NCI-H748 (cell line): ENCODE measurements at regions not wholly inside any gene's neighbourhood (a gene's known extent, or its start where the extent isn't known, plus 50 kb on each side); places are given as distances from the start of the nearest gene placed in this dataset.
"Not testable (repeated sequence)": the region's sequence is repeated elsewhere in the genome, so short reads cannot be mapped to it uniquely, and the experiment has no call there.

Experiments
- DNase-seq: peaks from one replicate; lab custom pipeline; 2025; ENCODE audit not compliant: unreplicated experiment; lab: John Stamatoyannopoulos, UW

DNA sequence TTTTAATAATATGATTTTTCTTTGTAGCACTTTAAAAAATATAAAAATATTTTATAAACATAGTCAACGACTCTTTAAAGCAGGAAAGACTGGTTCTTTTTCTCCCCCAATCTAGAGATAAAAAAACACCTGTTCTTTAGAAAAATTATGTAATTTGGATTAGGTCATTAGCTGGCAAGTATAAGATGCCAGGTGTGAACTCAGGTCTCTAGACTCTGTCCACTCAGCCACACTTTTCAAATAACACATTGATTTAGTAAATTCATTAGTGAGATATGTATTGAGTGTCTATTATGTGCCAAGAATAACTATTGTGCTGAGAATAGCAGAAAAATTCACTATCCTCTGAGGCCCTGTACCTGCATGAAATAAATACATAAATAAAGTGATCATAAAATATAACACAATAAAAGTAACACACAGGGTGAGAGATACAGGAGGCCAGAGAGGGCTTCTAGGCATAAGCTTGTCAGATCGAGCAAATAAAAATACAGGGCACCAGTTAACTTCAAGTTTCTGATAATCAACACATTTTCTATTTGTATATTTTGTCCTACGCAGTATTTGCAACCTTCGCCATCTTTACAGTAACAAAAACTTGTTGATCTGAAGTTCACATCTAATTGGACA is 867.1 kb upstream of the GBE1 start:
- no peak for DNase-seq

- no peak for DNase-seq
Observed at GRCh38 chr3:82627733-82628132, 866.3 kb upstream of the GBE1 start.

- not testable (repeated sequence) for DNase-seq
Observed at GRCh38 chr3:82620744-82621143, 859.3 kb upstream of the GBE1 start.

DNA sequence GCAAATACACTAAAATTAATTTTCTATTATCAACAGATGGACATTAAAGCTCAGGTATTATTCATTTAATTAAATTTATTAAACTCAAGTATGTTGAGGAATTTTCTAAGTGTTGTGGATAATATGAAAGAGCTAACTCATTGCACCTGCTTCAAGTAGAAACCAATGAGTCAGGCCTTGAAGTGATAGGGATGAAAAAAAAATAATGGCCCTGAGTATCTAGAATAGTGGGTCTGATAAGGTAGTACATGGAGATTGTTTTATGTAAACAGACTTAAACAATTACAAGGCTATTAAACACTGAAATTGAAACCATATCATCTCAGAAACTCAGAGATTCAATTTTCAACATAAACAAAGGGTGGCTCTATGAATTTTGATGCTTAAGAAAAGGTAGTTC is 857.1 kb upstream of the GBE1 start:
- no peak for DNase-seq

DNA sequence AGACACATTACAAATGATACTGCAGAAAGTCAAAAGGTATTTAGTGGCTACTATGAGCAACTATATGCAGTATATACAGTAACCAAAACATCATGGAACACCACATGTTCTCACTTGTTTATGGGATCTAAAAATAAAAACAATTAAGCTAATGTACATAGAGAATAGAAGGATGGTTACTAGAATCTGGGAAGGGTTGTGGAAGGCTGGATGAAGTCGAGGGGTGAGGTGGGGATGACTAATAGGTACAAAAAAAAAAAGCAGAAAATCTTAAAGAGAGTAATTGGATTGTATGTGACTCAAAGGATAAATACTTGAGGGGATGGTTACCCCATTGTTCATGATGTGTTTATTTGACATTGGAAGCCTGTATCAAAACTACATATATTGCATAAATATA is 848.8 kb upstream of the GBE1 start:
- no peak for DNase-seq

DNA sequence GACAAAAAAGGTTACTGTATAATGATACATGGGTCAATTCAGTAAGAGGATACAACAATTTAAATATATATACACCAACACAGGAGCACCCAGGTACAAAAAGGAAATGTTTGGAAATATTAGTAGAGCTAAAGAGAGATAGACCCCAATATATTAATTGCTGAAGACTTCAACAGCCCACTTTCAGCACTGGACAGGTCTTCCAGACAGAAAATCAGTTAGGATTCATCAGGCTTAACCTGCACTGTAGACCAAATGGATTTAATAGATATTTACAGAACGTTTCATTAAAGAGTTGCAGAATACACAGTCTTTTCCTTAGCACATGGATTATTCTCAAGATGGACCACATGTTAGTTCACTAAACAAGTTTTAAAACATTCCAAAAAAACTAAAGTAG is 845.9 kb upstream of the GBE1 start:
- no peak for DNase-seq

GRCh38 chr3:82596805-82597204 is 835.4 kb upstream of the GBE1 start:
- DNase-seq, result peak; percentile 31

- DNase-seq, result no peak
Observed at GRCh38 chr3:82595530-82595929, 834.1 kb upstream of the GBE1 start.

DNA sequence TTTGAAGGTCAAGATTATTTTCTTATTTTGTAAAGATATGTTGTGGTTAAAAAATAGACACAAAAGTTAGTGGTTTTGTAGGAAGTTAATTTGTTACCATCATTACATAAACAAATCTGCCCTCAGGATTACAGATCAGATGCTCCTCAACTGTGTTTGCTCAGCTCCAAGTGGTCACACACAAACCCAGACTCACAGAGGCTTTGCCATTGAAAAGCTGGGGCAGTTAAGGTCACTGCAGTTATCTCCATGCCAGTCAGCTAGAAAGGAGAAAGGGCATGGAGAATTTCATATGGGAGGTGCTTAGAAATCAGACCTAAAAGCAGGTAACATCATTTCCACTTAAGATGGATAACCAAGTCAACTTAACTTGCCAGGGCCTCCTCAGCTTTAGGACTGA is 825.7 kb upstream of the GBE1 start:
- DNase-seq, result peak; percentile 51

DNA sequence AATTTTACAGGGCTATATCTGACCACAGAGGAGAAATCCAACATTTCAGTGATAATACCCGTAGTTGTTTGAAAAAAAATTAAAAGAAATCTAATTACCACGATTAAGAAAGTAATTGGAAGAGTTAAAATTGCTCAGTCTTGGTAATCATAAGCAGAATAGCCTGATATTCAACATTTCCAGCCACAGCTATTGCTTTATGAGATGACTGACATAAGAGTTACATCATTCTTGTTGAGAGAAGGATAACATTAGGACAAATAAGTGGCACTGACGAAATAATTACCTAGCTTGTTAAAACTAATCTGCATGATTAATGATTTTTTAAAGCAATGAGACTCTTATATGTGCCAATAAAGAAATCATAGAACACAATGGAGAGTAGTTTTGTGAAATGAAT is 825.0 kb upstream of the GBE1 start:
- DNase-seq, result no peak

- DNase-seq, result not testable (repeated sequence)
Observed at GRCh38 chr3:82586002-82586401, 824.6 kb upstream of the GBE1 start.

DNA sequence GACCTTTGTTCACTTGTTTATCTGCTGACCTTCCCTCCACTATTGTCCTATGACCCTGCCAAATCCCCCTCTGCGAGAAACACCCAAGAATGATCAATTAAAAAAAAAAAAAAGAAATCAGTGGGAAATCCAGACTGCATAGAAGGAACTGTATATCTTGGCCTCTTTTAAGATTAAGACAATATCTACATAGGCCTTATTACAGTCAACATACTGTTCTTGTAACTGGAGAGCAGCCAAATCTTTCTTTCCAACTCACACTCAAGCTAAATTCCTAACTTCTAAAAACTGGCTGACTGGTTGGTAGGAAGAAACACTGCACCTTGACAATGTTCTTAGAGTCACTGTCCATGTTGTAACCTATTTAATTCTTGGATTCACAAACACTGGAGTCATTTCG is 824.1 kb upstream of the GBE1 start:
- DNase-seq, result not testable (repeated sequence)

DNA sequence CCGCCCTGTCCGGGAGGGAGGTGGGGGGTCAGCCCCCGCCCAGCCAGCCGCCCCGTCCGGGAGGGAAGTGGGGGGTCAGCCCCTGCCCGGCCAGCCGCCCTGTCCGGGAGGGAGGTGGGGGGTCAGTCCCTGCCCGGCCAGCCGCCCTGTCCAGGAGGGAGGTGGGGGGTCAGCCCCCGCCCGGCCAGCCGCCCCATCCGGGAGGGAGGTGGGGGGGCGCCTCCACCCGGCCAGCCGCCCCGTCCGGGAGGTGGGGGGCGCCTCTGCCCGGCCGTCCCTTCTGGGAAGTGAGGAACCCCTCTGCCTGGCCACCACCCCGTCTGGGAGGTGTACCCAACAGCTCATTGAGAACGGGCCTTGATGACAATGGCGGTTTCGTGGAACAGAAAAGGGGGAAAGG is 823.4 kb upstream of the GBE1 start:
- DNase-seq, result not testable (repeated sequence)

DNA sequence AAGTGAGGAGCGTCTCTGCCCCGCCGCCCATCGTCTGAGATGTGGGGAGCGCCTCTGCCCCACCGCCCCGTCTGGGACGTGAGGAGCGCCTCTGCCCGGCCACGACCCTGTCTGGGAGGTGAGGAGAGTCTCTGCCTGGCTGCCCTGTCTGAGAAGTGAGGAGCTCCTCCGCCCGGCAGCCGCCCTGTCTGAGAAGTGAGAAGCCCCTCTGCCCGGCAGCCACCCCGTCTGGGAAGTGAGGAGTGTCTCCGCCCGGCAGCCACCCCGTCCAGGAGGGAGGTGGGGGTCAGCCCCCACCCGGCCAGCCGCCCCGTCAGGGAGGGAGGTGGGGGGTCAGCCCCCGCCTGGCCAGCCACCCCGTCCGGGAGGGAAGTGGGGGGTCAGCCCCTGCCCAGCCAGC is 823.0 kb upstream of the GBE1 start:
- DNase-seq, result not testable (repeated sequence)

DNA sequence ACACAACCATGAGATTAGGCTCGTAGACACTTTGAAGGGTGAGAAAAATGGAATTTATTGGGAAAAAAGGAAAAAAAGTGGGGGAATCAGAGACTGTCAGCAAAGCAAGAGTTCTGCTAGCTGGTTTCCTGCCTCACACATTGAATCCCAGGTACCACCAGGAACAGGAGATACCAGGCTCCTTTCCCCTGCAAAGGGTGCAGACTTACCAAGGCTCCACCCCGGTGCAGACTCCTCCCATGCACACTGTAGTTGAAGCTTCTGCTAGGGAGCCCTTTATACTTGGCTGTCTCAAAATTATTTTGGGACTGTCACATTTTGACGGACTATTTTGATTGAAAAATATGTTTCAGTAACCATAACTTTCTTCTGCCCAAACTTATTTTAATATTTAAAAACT is 819.9 kb upstream of the GBE1 start:
- DNase-seq, result no peak

- DNase-seq, result no peak
Observed at GRCh38 chr3:82572721-82573120, 811.3 kb upstream of the GBE1 start.

GRCh38 chr3:82568776-82569338 is 807.4 kb upstream of the GBE1 start:
- DNase-seq, result peak; percentile 20

DNA sequence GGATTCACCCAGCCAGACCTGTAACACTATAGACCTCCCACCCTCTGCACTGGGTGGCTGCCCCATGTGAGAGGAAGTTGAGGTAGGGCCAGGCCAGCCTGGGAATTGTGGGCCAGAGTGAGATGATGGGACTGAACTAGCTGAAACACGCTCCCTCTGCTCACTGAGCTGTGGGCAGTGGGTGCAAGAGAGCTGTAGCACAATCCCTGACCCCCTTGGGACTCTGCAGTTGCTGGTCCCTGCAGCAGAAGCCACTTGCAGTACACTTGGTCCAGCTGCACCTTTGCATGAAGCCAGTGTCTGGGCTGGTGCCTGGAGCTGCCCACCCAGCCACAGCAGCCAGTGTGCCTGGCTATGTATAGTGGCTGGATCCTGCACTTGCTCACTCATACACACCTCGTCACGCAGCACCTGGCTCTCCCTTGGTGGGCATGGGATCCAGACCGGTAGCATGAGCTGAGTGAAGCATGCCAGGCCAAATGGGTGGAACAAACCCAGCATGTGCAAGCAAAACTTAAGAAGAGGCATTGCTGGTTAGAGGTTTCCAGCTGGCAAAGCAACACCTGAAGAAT is 805.7 kb upstream of the GBE1 start:
- no peak for DNase-seq

DNA sequence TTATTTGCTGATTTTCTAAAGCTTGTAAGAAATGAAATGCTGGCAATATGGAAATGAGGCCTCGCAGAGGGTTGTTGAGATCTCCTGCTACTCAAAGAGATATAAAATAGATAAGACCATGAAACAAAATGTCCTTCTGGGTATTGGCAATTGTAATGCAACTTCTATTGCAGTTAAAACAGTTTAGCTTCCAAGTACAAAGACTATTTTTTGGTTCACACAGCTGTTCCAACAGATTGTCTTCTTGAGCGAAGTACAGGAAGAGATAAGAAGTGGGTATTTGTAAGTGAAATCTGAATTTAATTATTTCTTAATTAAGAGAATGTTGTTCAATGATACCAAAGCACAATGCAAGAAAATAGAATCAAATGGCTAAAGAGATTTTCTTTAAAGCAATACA is 801.5 kb upstream of the GBE1 start:
- DNase-seq, result no peak

DNA sequence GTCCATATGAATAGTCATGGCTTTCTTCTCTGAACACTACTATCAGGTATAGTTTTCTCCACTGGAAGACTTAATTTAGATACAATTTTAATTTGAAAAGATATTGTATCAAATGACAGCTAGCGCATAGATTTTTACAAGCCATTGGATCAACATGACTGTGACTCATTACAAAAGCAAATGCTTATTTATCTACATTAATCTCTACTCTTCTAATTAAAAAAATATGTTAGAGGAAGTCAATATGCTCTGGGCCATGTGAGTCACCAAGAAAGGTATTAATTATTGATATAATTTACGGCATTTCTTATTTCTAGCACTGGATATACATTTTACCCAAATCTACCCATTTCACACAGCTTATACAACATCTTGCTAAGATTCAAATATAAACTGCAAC is 800.3 kb upstream of the GBE1 start:
- DNase-seq, result no peak

GRCh38 chr3:82558081-82558480 is 796.6 kb upstream of the GBE1 start:
- DNase-seq, result no peak

GRCh38 chr3:82556113-82556512 is 794.7 kb upstream of the GBE1 start:
- DNase-seq, result no peak

DNA sequence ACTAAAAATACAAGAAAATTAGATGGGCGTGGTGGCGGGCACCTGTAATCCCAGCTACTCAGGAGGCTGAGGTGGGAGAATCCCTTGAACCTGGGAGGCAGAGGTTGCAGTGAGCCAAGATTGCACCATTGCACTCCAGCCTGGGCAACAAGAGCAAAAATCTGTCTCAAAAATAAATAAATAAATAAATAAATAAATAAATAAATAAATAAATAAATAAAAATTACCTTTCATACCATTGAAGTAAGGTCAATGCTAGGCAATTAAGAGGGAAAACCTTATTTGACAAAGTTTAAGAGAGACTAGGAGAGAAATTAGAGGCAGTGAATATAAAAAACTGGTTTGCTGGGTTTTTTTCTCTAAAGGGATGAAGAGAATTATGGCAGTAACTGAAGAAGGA is 781.1 kb upstream of the GBE1 start:
- not testable (repeated sequence) for DNase-seq
